ENCODE measurements at regions not wholly inside any gene's neighbourhood (a gene's known extent, or its start where the extent isn't known, plus 50 kb on each side); places are given as distances from the start of the nearest gene placed in this dataset.

DNA sequence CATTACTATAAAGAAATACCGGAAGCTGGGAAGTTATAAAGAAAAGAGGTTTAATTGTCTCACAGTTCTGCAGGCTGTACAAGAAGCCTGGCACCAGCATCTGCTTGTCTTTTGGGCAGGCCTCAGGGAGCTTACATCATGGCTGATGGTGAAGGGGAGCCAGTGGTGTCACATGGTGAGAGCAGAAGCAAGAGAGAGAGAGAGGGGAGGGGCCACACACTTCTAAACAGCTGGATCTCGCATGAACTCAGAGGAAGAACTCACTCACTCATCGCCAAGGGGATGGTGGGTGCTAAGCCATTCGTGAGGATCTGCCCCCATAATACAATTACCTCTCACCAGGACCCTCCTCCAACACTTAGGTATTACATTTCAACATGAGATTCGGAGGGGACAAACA, 51.8 kb upstream of the ANKRD34C start:
- FAIRE-seq = no peak
- Histone ChIP-seq H3K9me3 (replicated peaks; ENCODE audit: control insufficient read depth, insufficient read depth, low read depth, low read length) (0 out of 2 replicates have a peak, but pooled peaks cover 2% of the 10 kb centered on the region), H3K4me3 (no peak overlapping the region), H3K79me2 (ENCODE audit: control insufficient read depth, insufficient read depth, low read length) (no peaks in the 10 kb centered on the region), H3K4me2 (ENCODE audit: insufficient read depth, low read length) (no peak overlapping the region), H2AFZ (ENCODE audit: low read depth, low read length) (no peak overlapping the region), H3K9me1 (ENCODE audit: control insufficient read depth, insufficient read depth, low read length) (no peaks in the 10 kb centered on the region), H3K27me3 (ENCODE audit: control insufficient read depth in 2 of 2, insufficient read depth in 2 of 2, low read length in 2 of 2) (peaks cover 0 to 11% of the 10 kb centered on the region in 2 experiments; a peak in 1 of 5 replicates), H3K9ac (ENCODE audit: insufficient read depth in 1 of 2, low read depth in 2 of 2, low read length in 2 of 2) (no peak overlapping the region), H3K4me1 (replicated peaks in 1 of 2; ENCODE audit: control insufficient read depth in 2 of 2, insufficient read depth in 2 of 2, low read length in 2 of 2) (no peaks in the 10 kb centered on the region), H3K27ac (ENCODE audit: extremely low read depth, low read depth, low read length) (no peak overlapping the region), H4K20me1 (replicated peaks; ENCODE audit: control insufficient read depth, insufficient read depth, low read length) (no peaks in the 10 kb centered on the region), H3K36me3 (ENCODE audit: control insufficient read depth, insufficient read depth, low read length) (no peaks in the 10 kb centered on the region)
- no peak for DNase-seq (ENCODE audit: extremely low read depth in 1 of 4, low spot score in 3 of 4)
- WGBS (ENCODE audit: insufficient coverage, low coverage, missing lambda C conversion rate) = 0% methylated on average over 5 of the region's 5 CpGs
- TF ChIP-seq YBX1 (IDR thresholded peaks at IDR 0.05) (no peak), ARNT (IDR thresholded peaks at IDR 0.05) (no peak), ZNF184 (CRISPR knock-in tag; IDR thresholded peaks at IDR 0.05) (no peak), HEY1 (CRISPR knock-in tag; IDR thresholded peaks at IDR 0.05; ENCODE audit: borderline replicate concordance) (no peak), SAP30 (IDR thresholded peaks at IDR 0.05; ENCODE audit: borderline replicate concordance, insufficient read depth, low read depth, low read length, poor library complexity, severe bottlenecking) (no peak), ZC3H4 (CRISPR knock-in tag; IDR thresholded peaks at IDR 0.05; ENCODE audit: borderline replicate concordance) (no peak), ZNF561 (CRISPR knock-in tag; conservative IDR thresholded peaks at IDR 0.05) (no peak), ZNF124 (CRISPR knock-in tag; IDR thresholded peaks at IDR 0.05) (no peak), CC2D1A (IDR thresholded peaks at IDR 0.05) (no peak), SMAD2 (IDR thresholded peaks at IDR 0.05; ENCODE audit: low read depth, low read length) (no peak), JUN (IDR thresholded peaks at IDR 0.05; ENCODE audit: borderline replicate concordance, low read depth, low read length) (no peak), JUN (CRISPR knock-in tag; IDR thresholded peaks at IDR 0.05; ENCODE audit: borderline replicate concordance) (no peak), SRSF1 (IDR thresholded peaks at IDR 0.05; ENCODE audit: low read depth, low read length) (no peak)
- TF ChIP-seq, protein P1, sequence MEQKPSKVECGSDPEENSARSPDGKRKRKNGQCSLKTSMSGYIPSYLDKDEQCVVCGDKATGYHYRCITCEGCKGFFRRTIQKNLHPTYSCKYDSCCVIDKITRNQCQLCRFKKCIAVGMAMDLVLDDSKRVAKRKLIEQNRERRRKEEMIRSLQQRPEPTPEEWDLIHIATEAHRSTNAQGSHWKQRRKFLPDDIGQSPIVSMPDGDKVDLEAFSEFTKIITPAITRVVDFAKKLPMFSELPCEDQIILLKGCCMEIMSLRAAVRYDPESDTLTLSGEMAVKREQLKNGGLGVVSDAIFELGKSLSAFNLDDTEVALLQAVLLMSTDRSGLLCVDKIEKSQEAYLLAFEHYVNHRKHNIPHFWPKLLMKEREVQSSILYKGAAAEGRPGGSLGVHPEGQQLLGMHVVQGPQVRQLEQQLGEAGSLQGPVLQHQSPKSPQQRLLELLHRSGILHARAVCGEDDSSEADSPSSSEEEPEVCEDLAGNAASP (IDR thresholded peaks at IDR 0.05) = no peak
- TF ChIP-seq, protein P2, sequence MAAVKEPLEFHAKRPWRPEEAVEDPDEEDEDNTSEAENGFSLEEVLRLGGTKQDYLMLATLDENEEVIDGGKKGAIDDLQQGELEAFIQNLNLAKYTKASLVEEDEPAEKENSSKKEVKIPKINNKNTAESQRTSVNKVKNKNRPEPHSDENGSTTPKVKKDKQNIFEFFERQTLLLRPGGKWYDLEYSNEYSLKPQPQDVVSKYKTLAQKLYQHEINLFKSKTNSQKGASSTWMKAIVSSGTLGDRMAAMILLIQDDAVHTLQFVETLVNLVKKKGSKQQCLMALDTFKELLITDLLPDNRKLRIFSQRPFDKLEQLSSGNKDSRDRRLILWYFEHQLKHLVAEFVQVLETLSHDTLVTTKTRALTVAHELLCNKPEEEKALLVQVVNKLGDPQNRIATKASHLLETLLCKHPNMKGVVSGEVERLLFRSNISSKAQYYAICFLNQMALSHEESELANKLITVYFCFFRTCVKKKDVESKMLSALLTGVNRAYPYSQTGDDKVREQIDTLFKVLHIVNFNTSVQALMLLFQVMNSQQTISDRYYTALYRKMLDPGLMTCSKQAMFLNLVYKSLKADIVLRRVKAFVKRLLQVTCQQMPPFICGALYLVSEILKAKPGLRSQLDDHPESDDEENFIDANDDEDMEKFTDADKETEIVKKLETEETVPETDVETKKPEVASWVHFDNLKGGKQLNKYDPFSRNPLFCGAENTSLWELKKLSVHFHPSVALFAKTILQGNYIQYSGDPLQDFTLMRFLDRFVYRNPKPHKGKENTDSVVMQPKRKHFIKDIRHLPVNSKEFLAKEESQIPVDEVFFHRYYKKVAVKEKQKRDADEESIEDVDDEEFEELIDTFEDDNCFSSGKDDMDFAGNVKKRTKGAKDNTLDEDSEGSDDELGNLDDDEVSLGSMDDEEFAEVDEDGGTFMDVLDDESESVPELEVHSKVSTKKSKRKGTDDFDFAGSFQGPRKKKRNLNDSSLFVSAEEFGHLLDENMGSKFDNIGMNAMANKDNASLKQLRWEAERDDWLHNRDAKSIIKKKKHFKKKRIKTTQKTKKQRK (IDR thresholded peaks at IDR 0.05; ENCODE audit: borderline replicate concordance, low read depth, low read length) = no peak
- TF ChIP-seq, protein P3, sequence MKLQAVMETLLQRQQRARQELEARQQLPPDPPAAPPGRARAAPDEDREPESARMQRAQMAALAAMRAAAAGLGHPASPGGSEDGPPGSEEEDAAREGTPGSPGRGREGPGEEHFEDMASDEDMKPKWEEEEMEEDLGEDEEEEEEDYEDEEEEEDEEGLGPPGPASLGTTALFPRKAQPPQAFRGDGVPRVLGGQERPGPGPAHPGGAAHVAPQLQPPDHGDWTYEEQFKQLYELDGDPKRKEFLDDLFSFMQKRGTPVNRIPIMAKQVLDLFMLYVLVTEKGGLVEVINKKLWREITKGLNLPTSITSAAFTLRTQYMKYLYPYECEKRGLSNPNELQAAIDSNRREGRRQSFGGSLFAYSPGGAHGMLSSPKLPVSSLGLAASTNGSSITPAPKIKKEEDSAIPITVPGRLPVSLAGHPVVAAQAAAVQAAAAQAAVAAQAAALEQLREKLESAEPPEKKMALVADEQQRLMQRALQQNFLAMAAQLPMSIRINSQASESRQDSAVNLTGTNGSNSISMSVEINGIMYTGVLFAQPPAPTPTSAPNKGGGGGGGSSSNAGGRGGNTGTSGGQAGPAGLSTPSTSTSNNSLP (IDR thresholded peaks at IDR 0.05; ENCODE audit: borderline replicate concordance, low read depth, low read length) = no peak
- CTCF ChIA-PET (ENCODE audit: low intra/inter-chr PET ratio) = no interaction called here
- POLR2A ChIA-PET = no interaction called here
- in situ Hi-C loops (cut with MboI) = no loop called here
- no TSS peak for BruUV-seq (replicated peaks)
- intact Hi-C loops (cut with micrococcal nuclease) = no loop called here
- ATAC-seq = no peak
